IMR-90 (cell line): ENCODE measurements at regions not wholly inside any gene's neighbourhood (a gene's known extent, or its start where the extent isn't known, plus 50 kb on each side); places are given as distances from the start of the nearest gene placed in this dataset.

Source experiments
- ATAC-seq: fragments of 200-7000 bp; cut with Tn5 transposase; 2 replicates; pipeline ENCODE4 v1.9.1; 2020; ENCODE audit warnings: low read depth, mild to moderate bottlenecking, moderate library complexity
- BruUV-seq: library from RNA; stranded (reverse); fragments of 400-500 nt; replicated peaks from 2 replicates; lab custom pipeline; 2021; lab: Mats Ljungman, UMichigan
- CTCF ChIA-PET: fragments of 300-600 bp; formaldehyde crosslinking; extraction: SDS; loops from one replicate; lab custom pipeline; 2021; ENCODE audit warnings: antibody characterized with exemption; lab: Yijun Ruan, JAX
- POLR2A ChIA-PET: fragments of 300-600 bp; sonication (Branson Sonifier 250); formaldehyde crosslinking; loops from one replicate; lab custom pipeline; 2022; ENCODE audit warnings: antibody characterized with exemption; ENCODE audit not compliant: unreplicated experiment; lab: Charles Lee
- DNase-seq: peaks from one replicate; pipeline ENCODE4 v3.0.0; 2013
- H2AFZ ChIP-seq: replicated peaks from 2 replicates; pipeline ENCODE3; 2013; ENCODE audit warnings: low read length, mild to moderate bottlenecking; ENCODE audit not compliant: poor library complexity
- H2AK5ac ChIP-seq: 2 replicates; pipeline ENCODE4 v1.6.1; 2013; ENCODE audit warnings: low read depth, low read length, inconsistent platforms
- H2AK9ac ChIP-seq: replicated peaks from 2 replicates; pipeline ENCODE3; 2013; ENCODE audit warnings: mild to moderate bottlenecking, low read depth, low read length, moderate library complexity; ENCODE audit not compliant: poor library complexity
- H2BK120ac ChIP-seq: 2 replicates; pipeline ENCODE4 v1.6.1; 2013; ENCODE audit warnings: low read depth, low read length, inconsistent platforms
- H2BK15ac ChIP-seq: 3 replicates; pipeline ENCODE4 v1.6.1; 2013; ENCODE audit warnings: low read depth, low read length, inconsistent platforms
- H2BK20ac ChIP-seq: 2 replicates; pipeline ENCODE4 v1.6.1; 2013; ENCODE audit warnings: low read depth, mild to moderate bottlenecking, inconsistent platforms, low read length, moderate library complexity
- H2BK5ac ChIP-seq: 2 replicates; pipeline ENCODE4 v1.6.1; 2013; ENCODE audit warnings: mild to moderate bottlenecking, low read depth, low read length, inconsistent platforms; ENCODE audit not compliant: poor library complexity, severe bottlenecking
- H3K14ac ChIP-seq: replicated peaks from 2 replicates; pipeline ENCODE4 v1.6.1; 2013; ENCODE audit warnings: low read depth, low read length, inconsistent platforms
- H3K18ac ChIP-seq: 2 replicates; pipeline ENCODE4 v1.6.1; 2013; ENCODE audit warnings: low read depth, low read length, control low read depth
- H3K23ac ChIP-seq: 2 replicates; pipeline ENCODE4 v1.6.1; 2013; ENCODE audit warnings: low read depth, low read length, inconsistent platforms
- H3K27ac ChIP-seq: 2 replicates; pipeline ENCODE4 v1.5.1; 2013; ENCODE audit warnings: mild to moderate bottlenecking, control low read depth, low read length; ENCODE audit not compliant: insufficient read depth
- H3K27me3 ChIP-seq: 2 replicates; pipeline ENCODE4 v1.6.1; 2013; ENCODE audit warnings: low read length; ENCODE audit not compliant: control insufficient read depth, insufficient read depth
- H3K36me3 ChIP-seq: 2 replicates; pipeline ENCODE4 v1.6.1; 2013; ENCODE audit warnings: low read length, mixed read lengths; ENCODE audit not compliant: control insufficient read depth, insufficient read depth
- H3K4ac ChIP-seq: 2 replicates; pipeline ENCODE4 v1.6.1; 2013; ENCODE audit warnings: low read depth, low read length, inconsistent platforms
- H3K4me1 ChIP-seq: 2 replicates; pipeline ENCODE4 v1.6.1; 2013; ENCODE audit warnings: low read length, mixed read lengths; ENCODE audit not compliant: control insufficient read depth, insufficient read depth
- H3K4me2 ChIP-seq: 2 replicates; pipeline ENCODE4 v1.6.1; 2013; ENCODE audit warnings: low read depth, mild to moderate bottlenecking, control low read depth, low read length, moderate library complexity
- H3K4me3 ChIP-seq: 2 replicates; pipeline ENCODE4 v1.5.1; 2013; ENCODE audit warnings: low read depth, mild to moderate bottlenecking, control low read depth, low read length, moderate library complexity; ENCODE audit not compliant: insufficient read depth
- H3K56ac ChIP-seq: 2 replicates; pipeline ENCODE4 v1.6.1; 2013; ENCODE audit warnings: low read length, inconsistent platforms; ENCODE audit not compliant: insufficient read depth; ENCODE audit errors: extremely low read depth
- H3K79me1 ChIP-seq, 2 experiments: 2 replicates each; pipeline ENCODE4 v1.6.1; 2013; ENCODE audit warnings: low read length in 2 of 2, inconsistent platforms in 1 of 2, low read depth in 1 of 2
- H3K9ac ChIP-seq: 2 replicates; pipeline ENCODE4 v1.6.1; 2013; ENCODE audit warnings: low read depth, low read length, control low read depth
- H3K9me1 ChIP-seq: 2 replicates; pipeline ENCODE4 v1.6.1; 2013; ENCODE audit warnings: low read length, inconsistent platforms; ENCODE audit not compliant: insufficient read depth
- H3K9me3 ChIP-seq: 2 replicates; pipeline ENCODE4 v1.6.1; 2013; ENCODE audit warnings: low read length; ENCODE audit not compliant: control insufficient read depth, insufficient read depth
- H4K20me1 ChIP-seq: 2 replicates; pipeline ENCODE4 v1.6.1; 2013; ENCODE audit warnings: low read length, inconsistent platforms; ENCODE audit not compliant: insufficient read depth
- H4K5ac ChIP-seq: 2 replicates; pipeline ENCODE4 v1.6.1; 2013; ENCODE audit warnings: mild to moderate bottlenecking, low read depth, low read length, control low read depth
- H4K8ac ChIP-seq, 2 experiments: 2 replicates each; pipeline ENCODE4 v1.6.1; 2013; ENCODE audit warnings: low read depth in 2 of 2, low read length in 2 of 2, control low read depth in 1 of 2, inconsistent platforms in 1 of 2
- H4K91ac ChIP-seq: 2 replicates; pipeline ENCODE4 v1.6.1; 2013; ENCODE audit warnings: low read depth, low read length, inconsistent platforms; ENCODE audit not compliant: insufficient read depth
- CHD1 ChIP-seq: IDR thresholded peaks from 2 replicates; pipeline ENCODE4 v1.6.1; 2012; ENCODE audit warnings: low read depth, low read length, improper control_type of control experiment
- FOS ChIP-seq: fragments of 150-350 bp; IDR thresholded peaks from 2 replicates; pipeline ENCODE4 v1.6.1; 2016; ENCODE audit warnings: low read depth, low read length
- MXI1 ChIP-seq: IDR thresholded peaks from 2 replicates; pipeline ENCODE4 v1.6.1; 2012; ENCODE audit warnings: low read depth, mild to moderate bottlenecking, low read length, moderate library complexity, borderline replicate concordance
- POLR2A ChIP-seq: IDR thresholded peaks from 2 replicates; pipeline ENCODE4 v1.6.1; 2012; ENCODE audit warnings: mild to moderate bottlenecking, low read depth, low read length
- USF2 ChIP-seq: fragments of 150-350 bp; IDR thresholded peaks from 2 replicates; pipeline ENCODE4 v1.6.1; 2017; ENCODE audit warnings: mild to moderate bottlenecking, antibody characterized with exemption, low read length, low read depth
- WGBS, 2 experiments: methylation state at CpG; one replicate each; pipeline versions ENCODE4 v1.1.5 to v1.1.7; 2013; ENCODE audit warnings: missing lambda C conversion rate in 2 of 2; ENCODE audit not compliant: insufficient read length in 1 of 2; ENCODE audit errors: extremely low coverage in 2 of 2; 5-methylcytosine and 5-hydroxymethylcytosine counted together
- dilution Hi-C: fragments of 300-500 bp; cut with HindIII; formaldehyde crosslinking; loops from one replicate; pipeline ENCODE4 v1.14.3; 2018; ENCODE audit warnings: low sequenced_read_pairs; ENCODE audit not compliant: unreplicated experiment
- in situ Hi-C: fragments of 300-500 bp; cut with MboI; formaldehyde crosslinking; loops from 3 replicates; pipeline ENCODE4 v1.14.3; 2019; ENCODE audit warnings: low sequenced_read_pairs, inconsistent platforms, mixed read lengths
- intact Hi-C: fragments of 100-400 bp; cut with micrococcal nuclease; formaldehyde crosslinking; loops from 2 replicates; pipeline ENCODE4 v1.10.0; 2022

GRCh38 chr13:56615572-56615971 lies 525.1 kb upstream of the PRR20A start:
- Histone ChIP-seq H2AK9ac (no peak overlapping the region), H3K27ac (no peak overlapping the region), H3K4ac (no peak overlapping the region), H3K27me3 (no peaks in the 10 kb centered on the region), H3K18ac (no peak overlapping the region), H4K5ac (no peak overlapping the region), H4K8ac (no peak overlapping the region), H3K36me3 (no peaks in the 10 kb centered on the region), H4K20me1 (no peaks in the 10 kb centered on the region), H3K79me1 (no peaks in the 10 kb centered on the region), H3K4me2 (no peak overlapping the region), H3K9me3 (no peaks in the 10 kb centered on the region), H2AK5ac (no peak overlapping the region), H3K4me1 (no peaks in the 10 kb centered on the region), H2BK120ac (no peak overlapping the region), H2BK20ac (no peak overlapping the region), H3K23ac (no peak overlapping the region), H2AFZ (no peak overlapping the region), H4K91ac (no peak overlapping the region), H2BK5ac (no peak overlapping the region), H3K56ac (no peak overlapping the region), H3K4me3 (no peak overlapping the region), H3K9me1 (no peaks in the 10 kb centered on the region), H3K9ac (no peak overlapping the region), H3K14ac (no peak overlapping the region), H2BK15ac (no peak overlapping the region)
- ChIA-PET POLR2A (no interaction called here), CTCF (interaction anchor here (0.5 kb wide), 1 partner anchor 1845 kb away, joined by 3 read pairs; no protein-coding TSS in a partner anchor)
- dilution Hi-C loops (no loop called here), in situ Hi-C loops (no loop called here), intact Hi-C loops (no loop called here)
- DNase-seq (no peak), ATAC-seq (no peak)
- TF ChIP-seq FOS (no peak), USF2 (no peak), MXI1 (no peak), CHD1 (no peak), POLR2A (no peak)
- no CpG with 5 or more reads among the region's 4 CpGs for WGBS, 2 experiments
- no TSS peak for BruUV-seq
